GM19351 (cell line): ENCODE measurements at regions not wholly inside any gene's neighbourhood (a gene's known extent, or its start where the extent isn't known, plus 50 kb on each side); places are given as distances from the start of the nearest gene placed in this dataset.
A peak's percentile ranks its signal among the peaks of the same experiment; 100 is the strongest.
"Not testable (repeated sequence)": the region's sequence is repeated elsewhere in the genome, so short reads cannot be mapped to it uniquely, and the experiment has no call there.

ENCODE experiments used
- ATAC-seq: cut with Tn5 transposase; IDR thresholded peaks from one replicate; pipeline ENCODE4 v1.9.1; 2021; ENCODE audit warnings: mild to moderate bottlenecking, moderate library complexity; ENCODE audit not compliant: unreplicated experiment

- ATAC-seq: no peak
Observed at GRCh38 chr12:13924286-13924685, 57.1 kb downstream of the GRIN2B start.

- ATAC-seq: peak; percentile 47
Observed at GRCh38 chr12:13918897-13919296, 62.5 kb downstream of the GRIN2B start.

- no peak for ATAC-seq
Observed at GRCh38 chr12:13915096-13915495, 66.3 kb downstream of the GRIN2B start.

GRCh38 chr12:13913371-13913770 lies 68.0 kb downstream of the GRIN2B start:
- ATAC-seq: no peak

- no peak for ATAC-seq
Observed at GRCh38 chr12:13911756-13912554, 69.4 kb downstream of the GRIN2B start.

GRCh38 chr12:13905794-13906193 lies 75.6 kb downstream of the GRIN2B start:
- no peak for ATAC-seq

- ATAC-seq: no peak
Observed at GRCh38 chr12:13900718-13901117, 80.7 kb downstream of the GRIN2B start.

GRCh38 chr12:13898387-13898786 lies 83.0 kb downstream of the GRIN2B start:
- not testable (repeated sequence) for ATAC-seq

- ATAC-seq: no peak
Observed at GRCh38 chr12:13897811-13898210, 83.6 kb downstream of the GRIN2B start.

- no peak for ATAC-seq
Observed at GRCh38 chr12:13896063-13896626, 85.3 kb downstream of the GRIN2B start.

GRCh38 chr12:13891902-13892301 lies 89.5 kb downstream of the GRIN2B start:
- ATAC-seq: no peak

GRCh38 chr12:13890943-13891342 lies 90.5 kb downstream of the GRIN2B start:
- ATAC-seq: no peak

GRCh38 chr12:13887779-13888388 lies 93.5 kb downstream of the GRIN2B start:
- no peak for ATAC-seq

GRCh38 chr12:13882176-13882575 lies 99.2 kb downstream of the GRIN2B start:
- ATAC-seq: no peak

GRCh38 chr12:13880613-13881012 lies 100.8 kb downstream of the GRIN2B start:
- ATAC-seq: no peak

- no peak for ATAC-seq
Observed at GRCh38 chr12:13875744-13876143, 105.7 kb downstream of the GRIN2B start.

- ATAC-seq: no peak
Observed at GRCh38 chr12:13870255-13870654, 111.1 kb downstream of the GRIN2B start.

- ATAC-seq: peak; percentile 98
Observed at GRCh38 chr12:13864081-13864673, 117.2 kb downstream of the GRIN2B start.

GRCh38 chr12:13857750-13858149 lies 123.7 kb downstream of the GRIN2B start:
- ATAC-seq: no peak

- ATAC-seq: no peak
Observed at GRCh38 chr12:13853471-13853870, 127.9 kb downstream of the GRIN2B start.

GRCh38 chr12:13851828-13852227 lies 129.6 kb downstream of the GRIN2B start:
- no peak for ATAC-seq

GRCh38 chr12:13849456-13849855 lies 131.9 kb downstream of the GRIN2B start:
- no peak for ATAC-seq
